ENCODE measurements at regions not wholly inside any gene's neighbourhood (a gene's known extent, or its start where the extent isn't known, plus 50 kb on each side); places are given as distances from the start of the nearest gene placed in this dataset.
"Not testable (repeated sequence)": the region's sequence is repeated elsewhere in the genome, so short reads cannot be mapped to it uniquely, and the experiment has no call there.

DNA sequence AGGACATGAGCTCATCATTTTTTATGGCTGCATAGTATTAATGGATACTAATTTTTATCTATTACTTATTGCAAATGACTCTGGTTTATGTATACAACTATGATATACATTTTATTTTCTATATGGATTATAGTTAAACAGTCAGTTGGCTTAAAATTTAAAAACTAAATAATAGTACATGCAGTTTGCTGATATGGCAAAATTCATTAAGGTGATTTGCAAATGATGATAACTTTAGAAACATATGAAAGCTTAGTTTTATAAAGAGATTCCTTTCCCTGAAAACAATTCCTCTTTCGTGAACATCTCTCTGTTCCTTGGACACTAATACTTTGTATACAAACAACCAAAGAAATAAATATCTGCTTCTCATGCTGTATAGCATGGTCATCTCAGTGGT is 165.5 kb upstream of the SEMA3E start:
- Histone ChIP-seq H3K9ac (ENCODE audit: low read depth in 2 of 2, low read length in 2 of 2) (no peak overlapping the region), H3K4me1 (no peaks in the 10 kb centered on the region), H3K36me3 (no peaks in the 10 kb centered on the region), H3K9me3 (no peaks in the 10 kb centered on the region), H3K27me3 (no peaks in the 10 kb centered on the region), H3K4me3 (no peak overlapping the region), H3K27ac (no peak overlapping the region)
- DNase-seq, result no peak
- TF ChIP-seq, protein P1, sequence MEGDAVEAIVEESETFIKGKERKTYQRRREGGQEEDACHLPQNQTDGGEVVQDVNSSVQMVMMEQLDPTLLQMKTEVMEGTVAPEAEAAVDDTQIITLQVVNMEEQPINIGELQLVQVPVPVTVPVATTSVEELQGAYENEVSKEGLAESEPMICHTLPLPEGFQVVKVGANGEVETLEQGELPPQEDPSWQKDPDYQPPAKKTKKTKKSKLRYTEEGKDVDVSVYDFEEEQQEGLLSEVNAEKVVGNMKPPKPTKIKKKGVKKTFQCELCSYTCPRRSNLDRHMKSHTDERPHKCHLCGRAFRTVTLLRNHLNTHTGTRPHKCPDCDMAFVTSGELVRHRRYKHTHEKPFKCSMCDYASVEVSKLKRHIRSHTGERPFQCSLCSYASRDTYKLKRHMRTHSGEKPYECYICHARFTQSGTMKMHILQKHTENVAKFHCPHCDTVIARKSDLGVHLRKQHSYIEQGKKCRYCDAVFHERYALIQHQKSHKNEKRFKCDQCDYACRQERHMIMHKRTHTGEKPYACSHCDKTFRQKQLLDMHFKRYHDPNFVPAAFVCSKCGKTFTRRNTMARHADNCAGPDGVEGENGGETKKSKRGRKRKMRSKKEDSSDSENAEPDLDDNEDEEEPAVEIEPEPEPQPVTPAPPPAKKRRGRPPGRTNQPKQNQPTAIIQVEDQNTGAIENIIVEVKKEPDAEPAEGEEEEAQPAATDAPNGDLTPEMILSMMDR (IDR thresholded peaks at IDR 0.05), result no peak
- intact Hi-C loops (cut with DNase I), result no loop called here

DNA sequence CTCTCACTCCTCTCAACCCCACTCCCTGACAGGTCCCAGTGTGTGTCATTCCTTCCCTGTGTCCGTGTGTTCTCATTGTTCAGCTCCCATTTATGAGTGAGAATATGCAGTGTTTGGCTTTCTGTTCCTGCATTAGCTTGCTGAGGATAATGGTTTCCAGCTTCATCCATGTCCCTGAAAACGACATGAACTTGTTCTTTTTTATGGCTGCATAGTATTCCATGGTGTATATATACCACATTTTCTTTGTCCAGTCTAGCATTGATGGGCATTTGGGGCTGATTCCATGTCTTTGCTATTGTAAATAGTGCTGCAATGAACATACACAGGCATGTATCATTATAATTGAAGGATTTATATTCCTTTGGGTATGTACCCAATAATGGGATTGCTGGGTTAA is 163.6 kb upstream of the SEMA3E start:
- H3K27me3 ChIP-seq; H3K4me1 ChIP-seq; H3K27ac ChIP-seq; H3K9me3 ChIP-seq; intact Hi-C loops (cut with DNase I); DNase-seq; H3K9ac ChIP-seq (ENCODE audit: low read depth in 2 of 2, low read length in 2 of 2); H3K36me3 ChIP-seq; H3K4me3 ChIP-seq: not testable (repeated sequence)

DNA sequence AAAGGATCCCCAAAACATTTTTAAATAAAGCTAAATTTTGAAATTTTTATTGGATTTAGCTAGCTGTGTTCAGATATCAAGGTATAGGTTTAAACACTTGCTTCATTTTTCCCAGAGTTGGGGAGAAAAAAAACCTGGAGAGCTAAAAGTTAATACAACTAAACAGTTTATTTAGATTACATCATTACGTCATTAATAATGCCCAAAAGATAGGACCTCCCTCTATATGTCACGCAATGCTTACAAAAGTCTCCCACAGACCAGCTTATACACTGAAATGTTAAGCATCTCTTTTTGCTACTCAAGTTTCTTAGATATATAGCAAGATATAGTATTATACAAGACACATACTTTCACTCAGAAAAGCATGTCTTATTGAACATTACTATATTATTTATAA is 160.0 kb upstream of the SEMA3E start:
- Histone ChIP-seq H3K4me3 (no peak overlapping the region), H3K4me1 (no peaks in the 10 kb centered on the region), H3K9me3 (no peaks in the 10 kb centered on the region), H3K27me3 (no peaks in the 10 kb centered on the region), H3K27ac (no peak overlapping the region), H3K9ac (ENCODE audit: low read depth in 2 of 2, low read length in 2 of 2) (no peak overlapping the region), H3K36me3 (no peaks in the 10 kb centered on the region)
- no peak for DNase-seq
- TF ChIP-seq, protein P1 (IDR thresholded peaks at IDR 0.05), result no peak
- intact Hi-C loops (cut with DNase I), result no loop called here

DNA sequence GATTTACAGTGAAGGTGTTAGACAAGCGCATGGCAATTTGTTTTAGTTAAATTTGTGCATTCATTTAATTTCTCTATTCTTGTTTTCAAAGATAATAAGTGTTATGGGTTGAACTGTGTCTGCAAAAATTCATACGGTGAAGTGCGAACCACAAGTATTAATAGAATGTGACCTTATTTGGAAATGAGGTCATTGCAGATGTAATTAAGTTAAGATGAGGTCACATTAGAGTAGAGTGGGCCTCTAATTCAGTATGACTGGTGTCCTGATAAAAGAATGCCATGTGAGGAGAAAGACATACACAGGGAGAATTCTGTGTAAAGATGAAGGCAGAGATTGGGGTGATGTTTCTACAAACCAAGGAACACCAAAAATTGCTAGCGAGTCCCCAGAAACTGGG is 158.8 kb upstream of the SEMA3E start:
- Histone ChIP-seq H3K4me1 (no peaks in the 10 kb centered on the region), H3K36me3 (no peaks in the 10 kb centered on the region), H3K9ac (ENCODE audit: low read depth in 2 of 2, low read length in 2 of 2) (no peak overlapping the region), H3K9me3 (no peaks in the 10 kb centered on the region), H3K4me3 (no peak overlapping the region), H3K27me3 (no peaks in the 10 kb centered on the region), H3K27ac (no peak overlapping the region)
- intact Hi-C loops (cut with DNase I), result no loop called here
- no peak for DNase-seq
- TF ChIP-seq, protein P1 (IDR thresholded peaks at IDR 0.05), result no peak

DNA sequence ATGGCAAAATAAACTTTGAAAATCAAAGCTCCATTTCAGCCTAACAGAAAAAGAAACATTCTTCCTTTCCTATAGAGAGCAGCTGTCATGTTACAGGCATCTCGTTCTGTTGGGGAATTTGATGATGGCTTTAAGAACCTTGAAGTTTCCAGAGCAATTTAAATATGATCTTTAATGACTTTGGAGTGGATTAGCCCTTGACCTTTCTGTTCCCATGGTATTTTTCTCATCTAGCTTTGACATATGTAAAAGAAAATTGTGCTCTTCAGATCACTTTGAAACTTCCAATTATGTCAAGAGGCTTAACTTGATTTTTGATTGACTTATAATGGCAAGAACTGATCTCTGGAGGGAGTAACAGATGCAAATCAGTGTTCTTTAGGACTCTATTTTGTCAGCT is 157.6 kb upstream of the SEMA3E start:
- Histone ChIP-seq H3K9me3 (no peaks in the 10 kb centered on the region), H3K9ac (ENCODE audit: low read depth in 2 of 2, low read length in 2 of 2) (no peak overlapping the region), H3K4me1 (no peaks in the 10 kb centered on the region), H3K27me3 (no peaks in the 10 kb centered on the region), H3K27ac (no peak overlapping the region), H3K36me3 (no peaks in the 10 kb centered on the region), H3K4me3 (no peak overlapping the region)
- no peak for DNase-seq
- TF ChIP-seq, protein P1 (IDR thresholded peaks at IDR 0.05), result no peak
- intact Hi-C loops (cut with DNase I), result no loop called here

DNA sequence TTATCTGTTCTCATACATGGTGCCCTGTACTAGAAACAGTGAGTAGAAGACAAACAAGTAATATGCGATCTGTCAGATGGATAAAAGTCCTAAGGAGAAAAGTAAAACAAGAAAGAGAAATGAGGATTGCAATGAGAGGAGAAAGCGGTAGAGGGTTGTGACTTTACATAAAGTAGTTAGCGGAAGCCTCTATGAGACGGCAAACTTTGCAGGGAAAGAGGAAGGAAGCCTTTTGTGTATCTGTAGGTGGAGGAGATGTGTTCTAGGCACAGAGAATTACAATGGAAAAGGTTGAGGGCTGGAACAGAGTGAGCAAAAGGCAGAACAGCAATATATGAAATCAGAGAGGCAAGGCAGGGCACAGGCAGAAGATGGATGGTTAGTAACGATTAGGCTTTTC is 150.4 kb upstream of the SEMA3E start:
- no peaks in the 10 kb centered on the region for H3K4me1 ChIP-seq
- H3K9me3 ChIP-seq, result no peaks in the 10 kb centered on the region
- no peak for DNase-seq
- TF ChIP-seq, protein P1 (IDR thresholded peaks at IDR 0.05), result no peak
- intact Hi-C loops (cut with DNase I), result no loop called here
- H3K27me3 ChIP-seq, result no peaks in the 10 kb centered on the region
- H3K36me3 ChIP-seq, result no peaks in the 10 kb centered on the region
- no peak overlapping the region for H3K27ac ChIP-seq
- H3K4me3 ChIP-seq, result no peak overlapping the region
- no peak overlapping the region for H3K9ac ChIP-seq (ENCODE audit: low read depth in 2 of 2, low read length in 2 of 2)
